ENCODE measurements at regions not wholly inside any gene's neighbourhood (a gene's known extent, or its start where the extent isn't known, plus 50 kb on each side); places are given as distances from the start of the nearest gene placed in this dataset.

DNA sequence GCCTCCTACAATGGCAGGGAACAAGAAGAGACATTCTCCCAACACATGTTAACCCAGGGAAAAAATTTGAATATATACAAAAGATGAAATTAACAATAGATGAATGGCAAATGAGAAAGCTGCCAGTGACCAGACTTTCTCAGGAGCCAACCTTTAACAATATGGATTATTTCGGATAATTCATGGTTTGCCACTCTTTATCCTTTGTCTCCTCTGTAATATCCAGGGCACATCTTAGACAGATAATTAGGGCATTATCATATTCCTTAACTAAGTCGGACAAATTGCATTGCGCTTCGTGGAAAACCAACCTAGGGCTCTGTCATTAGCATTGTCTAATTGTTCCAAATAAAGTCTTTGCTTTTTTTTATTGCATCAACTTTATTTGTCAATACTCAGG, 97.3 kb downstream of the CDCA7 start:
- H3K4me3 ChIP-seq (ENCODE audit: low read depth, low read length) = no peak overlapping the region
- TF ChIP-seq, protein P1, sequence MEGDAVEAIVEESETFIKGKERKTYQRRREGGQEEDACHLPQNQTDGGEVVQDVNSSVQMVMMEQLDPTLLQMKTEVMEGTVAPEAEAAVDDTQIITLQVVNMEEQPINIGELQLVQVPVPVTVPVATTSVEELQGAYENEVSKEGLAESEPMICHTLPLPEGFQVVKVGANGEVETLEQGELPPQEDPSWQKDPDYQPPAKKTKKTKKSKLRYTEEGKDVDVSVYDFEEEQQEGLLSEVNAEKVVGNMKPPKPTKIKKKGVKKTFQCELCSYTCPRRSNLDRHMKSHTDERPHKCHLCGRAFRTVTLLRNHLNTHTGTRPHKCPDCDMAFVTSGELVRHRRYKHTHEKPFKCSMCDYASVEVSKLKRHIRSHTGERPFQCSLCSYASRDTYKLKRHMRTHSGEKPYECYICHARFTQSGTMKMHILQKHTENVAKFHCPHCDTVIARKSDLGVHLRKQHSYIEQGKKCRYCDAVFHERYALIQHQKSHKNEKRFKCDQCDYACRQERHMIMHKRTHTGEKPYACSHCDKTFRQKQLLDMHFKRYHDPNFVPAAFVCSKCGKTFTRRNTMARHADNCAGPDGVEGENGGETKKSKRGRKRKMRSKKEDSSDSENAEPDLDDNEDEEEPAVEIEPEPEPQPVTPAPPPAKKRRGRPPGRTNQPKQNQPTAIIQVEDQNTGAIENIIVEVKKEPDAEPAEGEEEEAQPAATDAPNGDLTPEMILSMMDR (IDR thresholded peaks at IDR 0.05; ENCODE audit: low read depth, low read length) = no peak

DNA sequence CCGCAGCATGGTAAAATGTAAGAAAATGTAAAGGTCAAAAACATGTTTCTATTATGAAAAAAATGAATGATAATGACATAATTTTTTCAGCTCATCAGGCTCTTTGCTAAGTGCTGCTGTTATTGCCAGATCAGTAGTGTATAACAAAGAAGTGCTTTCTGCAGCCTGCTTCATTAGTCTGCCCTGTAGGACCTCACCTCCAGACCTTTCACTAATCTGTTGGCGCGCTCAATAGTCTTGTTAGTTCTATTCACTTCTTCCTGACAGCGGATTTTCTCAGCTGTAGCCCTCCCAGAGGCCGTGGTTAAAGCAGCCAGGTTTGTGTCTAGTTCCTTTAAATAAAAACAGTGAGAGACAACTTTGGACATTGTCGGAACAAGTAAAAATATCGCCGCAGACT, 97.7 kb downstream of the CDCA7 start:
- no peak overlapping the region for H3K4me3 ChIP-seq (ENCODE audit: low read depth, low read length)
- TF ChIP-seq, protein P1 (IDR thresholded peaks at IDR 0.05; ENCODE audit: low read depth, low read length) = no peak

DNA sequence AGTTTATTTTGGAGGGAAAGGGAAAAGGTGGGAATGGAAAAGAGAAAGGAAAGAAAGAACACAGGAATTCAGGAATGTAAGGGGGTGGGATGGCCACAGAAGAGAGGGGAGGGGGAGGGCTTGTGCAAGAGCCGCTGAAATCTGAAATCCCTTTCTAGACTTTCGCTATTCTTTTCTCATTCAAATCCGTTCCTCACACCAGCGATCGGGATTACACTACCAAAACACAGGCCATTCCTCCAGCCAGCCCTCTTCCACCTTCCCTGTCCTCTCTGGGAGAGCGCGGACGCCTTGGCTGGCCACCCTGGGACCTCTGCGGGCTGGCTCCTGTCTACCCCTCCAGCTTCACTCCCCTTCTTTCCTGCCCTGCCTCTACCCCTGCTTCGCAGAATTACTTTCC, 102.3 kb downstream of the CDCA7 start:
- no peak overlapping the region for H3K4me3 ChIP-seq (ENCODE audit: low read depth, low read length)
- TF ChIP-seq, protein P1 (IDR thresholded peaks at IDR 0.05; ENCODE audit: low read depth, low read length) = no peak

DNA sequence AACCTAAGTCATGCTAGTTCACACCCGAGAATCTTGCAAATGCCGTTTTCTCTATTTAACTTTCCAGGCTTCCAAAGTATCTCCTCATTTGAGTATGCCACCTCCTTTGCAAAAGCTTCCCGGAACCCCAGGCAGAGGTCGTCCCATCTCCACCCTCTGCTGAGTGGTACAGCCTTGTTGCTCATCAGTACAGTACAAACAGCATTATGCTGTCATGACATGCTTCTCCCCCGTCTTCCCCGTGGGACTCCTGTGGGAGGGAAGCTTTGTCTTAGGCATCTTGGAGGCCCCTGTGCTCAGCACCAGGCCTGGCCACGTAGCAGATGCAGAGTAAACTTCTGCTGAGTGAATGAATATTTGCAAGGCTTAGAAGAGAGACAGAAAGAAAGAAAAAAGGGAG, 102.7 kb downstream of the CDCA7 start:
- H3K4me3 ChIP-seq (ENCODE audit: low read depth, low read length) = no peak overlapping the region
- TF ChIP-seq, protein P1 (IDR thresholded peaks at IDR 0.05; ENCODE audit: low read depth, low read length) = no peak

DNA sequence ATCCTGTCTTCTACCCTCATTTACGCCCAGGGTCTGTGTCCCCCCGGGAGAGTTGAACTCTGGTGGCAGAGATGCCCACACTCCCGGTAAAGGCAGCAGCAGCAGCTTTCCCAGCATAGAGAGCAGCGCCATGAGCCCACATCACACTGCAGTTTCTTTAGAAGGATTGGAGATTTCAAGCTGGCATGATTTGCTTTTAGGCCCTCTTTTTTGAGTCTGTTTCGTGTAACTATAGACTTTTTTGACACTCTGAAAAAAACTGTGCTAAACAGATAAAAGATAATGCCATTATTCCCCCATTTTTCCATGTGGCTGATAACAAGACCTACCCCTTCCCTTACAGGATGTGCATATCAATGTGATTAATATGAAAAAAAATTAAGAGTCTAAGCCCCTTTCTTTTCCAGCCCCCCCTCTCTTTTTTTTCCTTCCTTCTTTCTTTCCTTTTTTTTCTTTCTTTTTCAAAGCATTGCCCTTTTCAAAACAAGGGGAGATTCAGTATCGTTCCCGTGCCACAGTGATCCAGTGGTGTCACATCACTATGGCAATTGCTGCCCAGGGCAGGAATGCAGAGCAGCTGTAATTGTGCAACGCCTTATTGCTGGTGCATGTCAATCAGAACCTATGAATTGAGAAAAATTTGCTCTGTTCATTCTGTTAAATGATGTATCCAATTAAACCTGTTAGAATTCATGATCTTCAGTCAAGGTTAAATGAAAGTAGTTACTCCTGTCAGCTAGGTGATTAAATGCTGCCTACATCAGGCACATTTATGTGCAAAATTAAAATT, 104.5 kb downstream of the CDCA7 start:
- no peak overlapping the region for H3K4me3 ChIP-seq (ENCODE audit: low read depth, low read length)
- TF ChIP-seq, protein P1 (IDR thresholded peaks at IDR 0.05; ENCODE audit: low read depth, low read length) = no peak

DNA sequence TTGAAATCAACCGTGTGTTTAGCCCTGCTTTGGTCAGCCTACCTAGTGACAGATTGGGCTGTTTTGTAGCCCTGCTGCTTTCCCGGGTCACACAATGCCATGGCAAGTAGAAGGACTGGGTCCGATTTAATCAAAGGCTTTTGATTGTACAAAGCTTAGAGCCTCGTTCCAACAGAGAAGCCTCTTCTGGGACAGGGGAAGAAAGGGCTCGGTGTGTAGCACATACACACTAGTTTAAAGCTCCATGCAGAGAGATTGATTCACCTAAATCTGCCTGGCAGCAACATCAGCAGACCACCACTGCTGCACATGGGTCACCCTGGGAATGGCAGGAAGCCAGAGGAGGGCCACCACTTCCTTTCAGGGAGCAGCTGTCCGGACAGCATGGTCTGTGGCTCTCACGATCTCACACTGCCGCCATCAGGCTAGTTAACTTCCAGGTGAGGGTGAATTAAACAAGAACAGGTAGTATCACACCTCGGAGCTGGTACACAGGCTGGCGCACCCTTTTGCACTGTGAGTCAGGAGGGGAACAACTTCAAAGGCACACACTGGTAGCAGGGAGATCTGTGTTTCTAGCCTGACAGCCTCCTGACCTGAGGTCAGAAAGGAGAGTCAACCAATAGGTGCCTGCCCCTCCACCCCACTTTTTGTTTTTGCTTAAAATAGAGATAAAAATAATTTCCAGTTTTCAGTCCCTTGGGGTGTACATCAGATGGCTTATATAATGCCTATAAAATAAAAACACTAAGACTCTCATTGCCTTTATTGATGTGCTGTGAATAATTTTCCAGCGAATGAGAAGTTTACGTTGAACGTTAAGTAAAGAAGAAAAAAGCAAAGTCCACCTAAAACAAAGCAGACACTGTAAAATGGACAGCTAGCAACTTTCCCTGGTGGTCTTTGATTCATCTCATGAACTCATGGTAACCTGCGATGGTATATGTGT, 108.5 kb downstream of the CDCA7 start:
- TF ChIP-seq, protein P1 (IDR thresholded peaks at IDR 0.05; ENCODE audit: low read depth, low read length) = no peak
- no peak overlapping the region for H3K4me3 ChIP-seq (ENCODE audit: low read depth, low read length)

DNA sequence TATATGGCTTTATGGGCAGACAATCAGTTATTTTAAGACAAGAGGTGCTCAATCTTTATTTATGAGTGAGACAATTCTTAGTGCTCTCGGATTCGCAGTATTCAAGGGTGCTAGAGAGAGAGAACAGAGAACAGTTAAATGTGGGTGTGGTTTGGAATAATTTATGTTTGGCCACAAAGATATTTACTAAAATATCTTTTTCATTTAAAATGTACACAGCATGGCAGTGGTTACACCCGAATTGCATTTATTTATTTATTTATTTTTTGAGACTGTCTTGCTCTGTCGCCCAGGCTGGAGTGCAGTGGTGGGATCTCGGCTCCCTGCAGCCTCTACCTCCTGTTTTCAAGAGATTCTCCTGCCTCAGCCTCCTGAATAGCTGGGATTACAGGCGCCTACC, 109.2 kb downstream of the CDCA7 start:
- no peak overlapping the region for H3K4me3 ChIP-seq (ENCODE audit: low read depth, low read length)
- TF ChIP-seq, protein P1 (IDR thresholded peaks at IDR 0.05; ENCODE audit: low read depth, low read length) = no peak

Measured in WI38 (cell line).